ENCODE measurements at regions not wholly inside any gene's neighbourhood (a gene's known extent, or its start where the extent isn't known, plus 50 kb on each side); places are given as distances from the start of the nearest gene placed in this dataset.

DNA sequence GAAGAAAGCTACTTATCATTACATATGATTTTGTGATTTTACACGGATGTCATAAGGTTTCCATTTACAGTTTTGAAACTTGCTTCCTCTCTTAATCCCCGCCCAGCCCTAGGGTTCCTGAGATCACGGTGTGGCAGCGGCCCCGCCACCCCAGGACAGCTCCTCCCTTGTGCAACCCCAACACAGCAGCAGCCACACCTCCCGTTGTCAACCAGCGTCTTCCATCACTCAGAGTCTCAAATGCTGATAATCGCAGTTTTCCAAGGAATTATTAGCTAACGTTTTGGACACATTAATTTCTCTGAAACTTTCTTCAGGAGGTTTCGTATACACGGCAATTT, 204.8 kb downstream of the THBS2 start:
- CTCF ChIA-PET: no interaction called here
- H3K27ac Mint-ChIP-seq: no peak overlapping the region
- DNase-seq: no peak
- intact Hi-C loops (cut with DNase I, micrococcal nuclease): no loop called here
- no peaks in the 10 kb centered on the region for H3K9me3 Mint-ChIP-seq
- H3K36me3 Mint-ChIP-seq (ENCODE audit: low read depth): no peaks in the 10 kb centered on the region
- no peaks in the 10 kb centered on the region for H3K9me3 ChIP-seq (ENCODE audit: control insufficient read depth in 1 of 2, insufficient read depth in 1 of 2, low read length in 2 of 2)
- no peak overlapping the region for H3K27ac ChIP-seq (ENCODE audit: low read depth in 1 of 2, low read length in 2 of 2)
- H3K4me1 ChIP-seq (ENCODE audit: insufficient read depth, low read length): no peaks in the 10 kb centered on the region
- H3K27me3 ChIP-seq (ENCODE audit: control insufficient read depth in 1 of 2, insufficient read depth in 2 of 2, low read length in 2 of 2): no peaks in the 10 kb centered on the region
- ATAC-seq (ENCODE audit: poor library complexity): no peak
- H3K36me3 ChIP-seq (ENCODE audit: insufficient read depth, low read length): no peaks in the 10 kb centered on the region
- TF ChIP-seq, protein P1, sequence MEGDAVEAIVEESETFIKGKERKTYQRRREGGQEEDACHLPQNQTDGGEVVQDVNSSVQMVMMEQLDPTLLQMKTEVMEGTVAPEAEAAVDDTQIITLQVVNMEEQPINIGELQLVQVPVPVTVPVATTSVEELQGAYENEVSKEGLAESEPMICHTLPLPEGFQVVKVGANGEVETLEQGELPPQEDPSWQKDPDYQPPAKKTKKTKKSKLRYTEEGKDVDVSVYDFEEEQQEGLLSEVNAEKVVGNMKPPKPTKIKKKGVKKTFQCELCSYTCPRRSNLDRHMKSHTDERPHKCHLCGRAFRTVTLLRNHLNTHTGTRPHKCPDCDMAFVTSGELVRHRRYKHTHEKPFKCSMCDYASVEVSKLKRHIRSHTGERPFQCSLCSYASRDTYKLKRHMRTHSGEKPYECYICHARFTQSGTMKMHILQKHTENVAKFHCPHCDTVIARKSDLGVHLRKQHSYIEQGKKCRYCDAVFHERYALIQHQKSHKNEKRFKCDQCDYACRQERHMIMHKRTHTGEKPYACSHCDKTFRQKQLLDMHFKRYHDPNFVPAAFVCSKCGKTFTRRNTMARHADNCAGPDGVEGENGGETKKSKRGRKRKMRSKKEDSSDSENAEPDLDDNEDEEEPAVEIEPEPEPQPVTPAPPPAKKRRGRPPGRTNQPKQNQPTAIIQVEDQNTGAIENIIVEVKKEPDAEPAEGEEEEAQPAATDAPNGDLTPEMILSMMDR (IDR thresholded peaks at IDR 0.05): no peak
- POLR2A ChIA-PET: no interaction called here
- H3K27me3 Mint-ChIP-seq: peaks cover 18% of the 10 kb centered on the region
- no peak overlapping the region for H3K4me3 Mint-ChIP-seq
- H3K4me1 Mint-ChIP-seq (ENCODE audit: low read depth): no peaks in the 10 kb centered on the region
- H3K4me3 ChIP-seq (ENCODE audit: low read length): no peak overlapping the region

DNA sequence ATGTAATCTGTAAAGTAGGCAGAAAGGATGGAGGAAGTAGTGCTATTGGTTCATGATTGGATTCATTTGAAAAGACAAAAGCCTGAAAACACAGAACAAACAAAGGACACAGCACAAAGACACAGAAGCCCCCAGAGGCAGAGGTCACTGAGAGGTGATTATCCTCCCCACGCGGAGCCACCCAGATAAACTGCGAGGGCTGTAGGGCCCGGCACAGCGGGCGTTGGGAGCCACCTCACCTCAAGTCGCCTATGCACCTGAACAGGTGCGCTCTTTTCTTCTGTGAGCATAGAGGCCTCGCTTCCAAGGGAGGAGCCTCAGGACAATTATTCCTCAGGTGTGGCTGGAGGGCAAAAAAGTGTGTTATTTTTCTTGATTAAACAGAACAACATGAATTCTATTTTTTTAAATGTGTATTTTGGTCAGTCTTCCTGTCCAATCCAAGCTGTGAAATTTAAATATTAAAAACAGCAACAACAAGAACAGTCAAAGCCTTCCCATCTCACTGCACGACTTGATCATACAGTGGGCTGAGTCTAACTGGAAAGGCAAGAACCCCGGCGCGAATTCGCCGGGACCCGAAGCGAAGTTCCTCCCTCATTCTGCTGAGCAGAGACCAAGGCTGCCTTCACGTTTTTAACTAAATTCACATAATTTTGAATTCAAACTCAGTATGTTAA, 205.3 kb downstream of the THBS2 start:
- no peaks in the 10 kb centered on the region for H3K36me3 ChIP-seq (ENCODE audit: insufficient read depth, low read length)
- ATAC-seq (ENCODE audit: poor library complexity): no peak
- H3K27ac ChIP-seq (ENCODE audit: low read depth in 1 of 2, low read length in 2 of 2): no peak overlapping the region
- Mint-ChIP-seq H3K36me3 (ENCODE audit: low read depth) (no peaks in the 10 kb centered on the region), H3K4me3 (no peak overlapping the region), H3K27ac (no peak overlapping the region), H3K27me3 (peaks cover 15% of the 10 kb centered on the region), H3K4me1 (ENCODE audit: low read depth) (no peaks in the 10 kb centered on the region), H3K9me3 (no peaks in the 10 kb centered on the region)
- TF ChIP-seq, protein P1 (IDR thresholded peaks at IDR 0.05): no peak
- H3K4me1 ChIP-seq (ENCODE audit: insufficient read depth, low read length): no peaks in the 10 kb centered on the region
- no peaks in the 10 kb centered on the region for H3K27me3 ChIP-seq (ENCODE audit: control insufficient read depth in 1 of 2, insufficient read depth in 2 of 2, low read length in 2 of 2)
- CTCF ChIA-PET: no interaction called here
- DNase-seq: no peak
- POLR2A ChIA-PET: no interaction called here
- H3K4me3 ChIP-seq (ENCODE audit: low read length): no peak overlapping the region
- H3K9me3 ChIP-seq (ENCODE audit: control insufficient read depth in 1 of 2, insufficient read depth in 1 of 2, low read length in 2 of 2): no peaks in the 10 kb centered on the region
- intact Hi-C loops (cut with DNase I, micrococcal nuclease): no loop called here

DNA sequence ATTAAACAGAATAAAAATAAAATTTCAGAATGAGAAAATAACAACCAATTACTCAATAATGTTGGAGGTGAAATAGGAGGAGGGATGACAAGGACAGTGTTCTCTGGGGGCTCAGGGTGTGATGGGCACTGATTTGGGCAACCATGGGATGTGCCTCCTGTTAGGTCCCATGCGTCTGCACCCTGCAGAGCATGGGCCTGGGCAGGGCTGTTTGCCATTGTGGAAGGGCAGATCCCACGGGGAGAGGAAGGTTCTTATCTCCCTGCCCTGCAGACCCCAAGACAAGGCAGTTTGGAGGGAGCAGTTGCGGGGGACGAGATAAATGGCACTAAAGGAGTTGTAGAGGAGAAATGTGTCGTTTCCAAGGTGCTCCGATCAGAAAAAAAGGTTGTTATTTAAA, 206.3 kb downstream of the THBS2 start:
- Mint-ChIP-seq H3K9me3 (no peaks in the 10 kb centered on the region), H3K4me3 (no peak overlapping the region), H3K4me1 (ENCODE audit: low read depth) (no peaks in the 10 kb centered on the region), H3K27me3 (peaks cover 12% of the 10 kb centered on the region), H3K27ac (no peak overlapping the region), H3K36me3 (ENCODE audit: low read depth) (no peaks in the 10 kb centered on the region)
- intact Hi-C loops (cut with DNase I, micrococcal nuclease): no loop called here
- Histone ChIP-seq H3K9me3 (ENCODE audit: control insufficient read depth in 1 of 2, insufficient read depth in 1 of 2, low read length in 2 of 2) (no peaks in the 10 kb centered on the region), H3K27ac (ENCODE audit: low read depth in 1 of 2, low read length in 2 of 2) (no peak overlapping the region), H3K36me3 (ENCODE audit: insufficient read depth, low read length) (no peaks in the 10 kb centered on the region), H3K4me1 (ENCODE audit: insufficient read depth, low read length) (no peaks in the 10 kb centered on the region), H3K4me3 (ENCODE audit: low read length) (no peak overlapping the region), H3K27me3 (ENCODE audit: control insufficient read depth in 1 of 2, insufficient read depth in 2 of 2, low read length in 2 of 2) (no peaks in the 10 kb centered on the region)
- DNase-seq (no peak), ATAC-seq (ENCODE audit: poor library complexity) (no peak)
- ChIA-PET CTCF (no interaction called here), POLR2A (no interaction called here)
- TF ChIP-seq, protein P1 (IDR thresholded peaks at IDR 0.05): no peak
